ENCODE measurements at regions not wholly inside any gene's neighbourhood (a gene's known extent, or its start where the extent isn't known, plus 50 kb on each side); places are given as distances from the start of the nearest gene placed in this dataset.

DNA sequence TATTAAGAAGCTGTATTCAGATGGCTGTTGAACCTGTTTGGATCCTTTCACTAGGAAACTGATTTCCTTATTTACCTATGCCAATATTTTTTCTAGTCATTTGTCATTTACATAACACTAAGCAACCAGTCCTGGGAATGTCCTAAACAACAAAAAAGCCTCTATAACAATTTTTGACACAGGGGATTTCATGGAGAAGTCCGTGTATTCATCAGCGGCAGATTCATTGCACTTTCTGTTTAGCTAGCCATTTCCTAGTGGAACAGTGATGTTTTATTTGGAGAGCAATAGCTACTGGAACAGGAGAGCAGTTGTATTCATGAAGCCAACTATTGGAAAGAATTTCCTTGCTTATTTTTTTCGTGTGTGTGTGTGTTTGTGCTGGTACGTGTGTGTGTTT, 604.3 kb upstream of the POU3F3 start:
- Histone ChIP-seq H3K9me3 (no peaks in the 10 kb centered on the region), H3K4me1 (no peaks in the 10 kb centered on the region), H3K27me3 (no peaks in the 10 kb centered on the region), H3K27ac (no peak overlapping the region), H3K4me3 (no peak overlapping the region), H3K36me3 (no peaks in the 10 kb centered on the region)
- no peak for DNase-seq
- whole genome bisulfite sequencing (ENCODE audit: insufficient coverage, low coverage, low lambda C conversion rate, missing lambda C conversion rate) = 58% methylated on average over 4 of the region's 4 CpGs
- TF ChIP-seq POLR2A (IDR thresholded peaks at IDR 0.05) (no peak), CTCF (IDR thresholded peaks at IDR 0.05) (no peak)
- intact Hi-C loops (cut with DNase I) = no loop called here
- ATAC-seq = no peak

DNA sequence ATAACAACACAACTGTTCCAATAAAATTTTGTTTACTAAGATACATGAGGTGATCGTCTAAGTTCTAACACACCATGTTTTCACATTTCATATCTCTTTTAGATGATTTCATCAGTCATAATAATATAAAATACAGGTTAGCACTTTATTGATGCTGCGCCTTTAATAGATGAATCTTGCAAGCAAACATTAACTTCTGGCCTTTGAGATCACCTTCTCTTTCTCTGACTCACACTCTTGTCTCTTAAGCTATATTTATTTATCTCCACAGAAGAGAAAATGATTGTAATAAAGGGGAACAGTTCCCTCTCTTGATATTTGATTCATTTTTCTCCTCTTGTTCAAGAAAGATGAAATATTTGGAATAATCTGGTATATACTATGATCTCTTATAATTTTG, 603.3 kb upstream of the POU3F3 start:
- H3K27me3 ChIP-seq = no peaks in the 10 kb centered on the region
- DNase-seq (no peak), ATAC-seq (no peak)
- no peaks in the 10 kb centered on the region for H3K9me3 ChIP-seq
- intact Hi-C loops (cut with DNase I) = no loop called here
- no peak overlapping the region for H3K27ac ChIP-seq
- no peak overlapping the region for H3K4me3 ChIP-seq
- TF ChIP-seq CTCF (IDR thresholded peaks at IDR 0.05) (no peak), POLR2A (IDR thresholded peaks at IDR 0.05) (no peak)
- H3K36me3 ChIP-seq = no peaks in the 10 kb centered on the region
- H3K4me1 ChIP-seq = no peaks in the 10 kb centered on the region
- 68% methylated on average over 2 of the region's 2 CpGs for WGBS (ENCODE audit: insufficient coverage, low coverage, low lambda C conversion rate, missing lambda C conversion rate)

- H3K27me3 ChIP-seq = no peaks in the 10 kb centered on the region
- H3K9me3 ChIP-seq = no peaks in the 10 kb centered on the region
- no peaks in the 10 kb centered on the region for H3K4me1 ChIP-seq
- TF ChIP-seq CTCF (IDR thresholded peaks at IDR 0.05) (peak in 2 of 4 donors; percentile 5 to 9), POLR2A (IDR thresholded peaks at IDR 0.05) (no peak)
- no peak overlapping the region for H3K27ac ChIP-seq
- intact Hi-C loops (cut with DNase I) = no loop called here
- ATAC-seq (no peak), DNase-seq (no peak)
- no peak overlapping the region for H3K4me3 ChIP-seq
- H3K36me3 ChIP-seq = no peaks in the 10 kb centered on the region
Measured at GRCh38 chr2:104254017-104254416, 599.9 kb upstream of the POU3F3 start.

GRCh38 chr2:104262714-104263113, 591.2 kb upstream of the POU3F3 start:
- H3K27me3 ChIP-seq = no peaks in the 10 kb centered on the region
- 36% methylated on average over 1 of the region's 1 CpG for WGBS (ENCODE audit: insufficient coverage, low coverage, low lambda C conversion rate, missing lambda C conversion rate)
- intact Hi-C loops (cut with DNase I) = no loop called here

More at GRCh38 chr2:104262714-104263113, 591.2 kb upstream of the POU3F3 start:
- no peaks in the 10 kb centered on the region for H3K9me3 ChIP-seq
- ATAC-seq (no peak), DNase-seq (no peak)
- TF ChIP-seq POLR2A (IDR thresholded peaks at IDR 0.05) (no peak), CTCF (IDR thresholded peaks at IDR 0.05) (no peak)
- H3K27ac ChIP-seq = no peak overlapping the region
- no peak overlapping the region for H3K4me3 ChIP-seq
- no peaks in the 10 kb centered on the region for H3K36me3 ChIP-seq
- H3K4me1 ChIP-seq = no peaks in the 10 kb centered on the region
